ENCODE measurements at regions not wholly inside any gene's neighbourhood (a gene's known extent, or its start where the extent isn't known, plus 50 kb on each side); places are given as distances from the start of the nearest gene placed in this dataset.

GRCh38 chr16:86690970-86691369, 112.6 kb downstream of the FOXL1 start:
- DNase-seq (ENCODE audit: low spot score) = no peak
- Histone ChIP-seq H3K27ac (ENCODE audit: low read depth, low read length, poor library complexity, severe bottlenecking) (no peak overlapping the region), H3K36me3 (ENCODE audit: insufficient read depth, low read length, poor library complexity, severe bottlenecking) (no peaks in the 10 kb centered on the region), H3K4me3 (ENCODE audit: low read depth, low read length, poor library complexity, severe bottlenecking) (no peak overlapping the region), H3K27me3 (replicated peaks; ENCODE audit: insufficient read depth, low read depth, low read length, poor library complexity) (peaks cover 58% of the 10 kb centered on the region), H3K4me1 (ENCODE audit: insufficient read depth, low read length, poor library complexity, severe bottlenecking) (no peaks in the 10 kb centered on the region), H3K9me3 (ENCODE audit: low read depth, low read length, poor library complexity, severe bottlenecking) (no peaks in the 10 kb centered on the region)
- no TSS peak for BruUV-seq (replicated peaks)
- ChIA-PET CTCF (no interaction called here), POLR2A (ENCODE audit: low non-redundant PET) (no interaction called here)
- TF ChIP-seq, protein P1, sequence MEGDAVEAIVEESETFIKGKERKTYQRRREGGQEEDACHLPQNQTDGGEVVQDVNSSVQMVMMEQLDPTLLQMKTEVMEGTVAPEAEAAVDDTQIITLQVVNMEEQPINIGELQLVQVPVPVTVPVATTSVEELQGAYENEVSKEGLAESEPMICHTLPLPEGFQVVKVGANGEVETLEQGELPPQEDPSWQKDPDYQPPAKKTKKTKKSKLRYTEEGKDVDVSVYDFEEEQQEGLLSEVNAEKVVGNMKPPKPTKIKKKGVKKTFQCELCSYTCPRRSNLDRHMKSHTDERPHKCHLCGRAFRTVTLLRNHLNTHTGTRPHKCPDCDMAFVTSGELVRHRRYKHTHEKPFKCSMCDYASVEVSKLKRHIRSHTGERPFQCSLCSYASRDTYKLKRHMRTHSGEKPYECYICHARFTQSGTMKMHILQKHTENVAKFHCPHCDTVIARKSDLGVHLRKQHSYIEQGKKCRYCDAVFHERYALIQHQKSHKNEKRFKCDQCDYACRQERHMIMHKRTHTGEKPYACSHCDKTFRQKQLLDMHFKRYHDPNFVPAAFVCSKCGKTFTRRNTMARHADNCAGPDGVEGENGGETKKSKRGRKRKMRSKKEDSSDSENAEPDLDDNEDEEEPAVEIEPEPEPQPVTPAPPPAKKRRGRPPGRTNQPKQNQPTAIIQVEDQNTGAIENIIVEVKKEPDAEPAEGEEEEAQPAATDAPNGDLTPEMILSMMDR (conservative IDR thresholded peaks at IDR 0.05; ENCODE audit: low read depth, low read length) = no peak
- TF ChIP-seq EZH2 (IDR thresholded peaks at IDR 0.05; ENCODE audit: borderline replicate concordance, low read depth, low read length, poor library complexity, severe bottlenecking) = no peak
- intact Hi-C loops (cut with micrococcal nuclease; ENCODE audit: unreplicated experiment) = no loop called here

- ChIA-PET CTCF (no interaction called here), POLR2A (ENCODE audit: low non-redundant PET) (no interaction called here)
- no peaks in the 10 kb centered on the region for H3K36me3 ChIP-seq (ENCODE audit: insufficient read depth, low read length, poor library complexity, severe bottlenecking)
- BruUV-seq (replicated peaks) = no TSS peak
- intact Hi-C loops (cut with micrococcal nuclease; ENCODE audit: unreplicated experiment) = no loop called here
- TF ChIP-seq, protein P1 (conservative IDR thresholded peaks at IDR 0.05; ENCODE audit: low read depth, low read length) = no peak
- TF ChIP-seq EZH2 (IDR thresholded peaks at IDR 0.05; ENCODE audit: borderline replicate concordance, low read depth, low read length, poor library complexity, severe bottlenecking) = no peak
- no peak overlapping the region for H3K4me3 ChIP-seq (ENCODE audit: low read depth, low read length, poor library complexity, severe bottlenecking)
- H3K27ac ChIP-seq (ENCODE audit: low read depth, low read length, poor library complexity, severe bottlenecking) = no peak overlapping the region
- no peak for DNase-seq (ENCODE audit: low spot score)
- no peaks in the 10 kb centered on the region for H3K4me1 ChIP-seq (ENCODE audit: insufficient read depth, low read length, poor library complexity, severe bottlenecking)
- no peaks in the 10 kb centered on the region for H3K9me3 ChIP-seq (ENCODE audit: low read depth, low read length, poor library complexity, severe bottlenecking)
- H3K27me3 ChIP-seq (replicated peaks; ENCODE audit: insufficient read depth, low read depth, low read length, poor library complexity) = peaks cover 63% of the 10 kb centered on the region
Measured at GRCh38 chr16:86692426-86692825, 114.1 kb downstream of the FOXL1 start.

DNA sequence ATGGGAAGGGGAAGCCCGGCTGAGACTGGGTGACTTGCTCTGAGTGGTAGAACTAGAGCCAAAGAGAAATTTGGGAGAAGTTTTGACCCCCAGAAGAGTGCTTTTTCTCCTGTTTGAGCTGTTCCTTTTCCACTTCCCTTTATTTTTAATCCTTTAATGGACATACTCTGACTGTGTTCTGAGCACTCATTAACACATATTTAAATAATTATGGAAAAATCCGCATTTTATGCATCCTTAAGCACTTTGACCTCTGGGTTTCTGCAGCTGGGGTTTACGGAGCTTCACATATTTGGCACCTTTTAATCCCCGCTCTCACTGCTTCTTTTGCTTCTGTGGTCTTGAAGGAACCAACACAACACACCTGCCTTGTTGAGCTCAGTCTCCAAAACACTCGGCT, 114.7 kb downstream of the FOXL1 start:
- no peaks in the 10 kb centered on the region for H3K4me1 ChIP-seq (ENCODE audit: insufficient read depth, low read length, poor library complexity, severe bottlenecking)
- H3K9me3 ChIP-seq (ENCODE audit: low read depth, low read length, poor library complexity, severe bottlenecking) = no peaks in the 10 kb centered on the region
- CTCF ChIA-PET = no interaction called here
- H3K4me3 ChIP-seq (ENCODE audit: low read depth, low read length, poor library complexity, severe bottlenecking) = no peak overlapping the region
- no peak overlapping the region for H3K27ac ChIP-seq (ENCODE audit: low read depth, low read length, poor library complexity, severe bottlenecking)
- DNase-seq (ENCODE audit: low spot score) = no peak
- TF ChIP-seq, protein P1 (conservative IDR thresholded peaks at IDR 0.05; ENCODE audit: low read depth, low read length) = no peak
- no peak for TF ChIP-seq EZH2 (IDR thresholded peaks at IDR 0.05; ENCODE audit: borderline replicate concordance, low read depth, low read length, poor library complexity, severe bottlenecking)
- POLR2A ChIA-PET (ENCODE audit: low non-redundant PET) = no interaction called here
- no TSS peak for BruUV-seq (replicated peaks)
- no peaks in the 10 kb centered on the region for H3K36me3 ChIP-seq (ENCODE audit: insufficient read depth, low read length, poor library complexity, severe bottlenecking)
- H3K27me3 ChIP-seq (replicated peaks; ENCODE audit: insufficient read depth, low read depth, low read length, poor library complexity) = peaks cover 57% of the 10 kb centered on the region
- intact Hi-C loops (cut with micrococcal nuclease; ENCODE audit: unreplicated experiment) = no loop called here
